GM12878 (cell line): ENCODE measurements at regions not wholly inside any gene's neighbourhood (a gene's known extent, or its start where the extent isn't known, plus 50 kb on each side); places are given as distances from the start of the nearest gene placed in this dataset.

ENCODE experiments used
- CTCF ChIP-seq, 3 experiments: IDR thresholded peaks in 2 of 3; conservative IDR thresholded peaks in 1 of 3; 2 replicates each; pipeline ENCODE4 v1.5.1; 2011; ENCODE audit warnings: low read depth in 3 of 3, low read length in 3 of 3, mild to moderate bottlenecking in 3 of 3, control low read depth in 2 of 3, moderate library complexity in 2 of 3, inconsistent platforms in 1 of 3, mixed read lengths in 1 of 3; ENCODE audit not compliant: control insufficient read depth in 2 of 3, insufficient read depth in 1 of 3; ENCODE audit errors: extremely low read depth in 1 of 3
- EED ChIP-seq: sonication (generic); IDR thresholded peaks from 2 replicates; pipeline ENCODE4 v1.6.1; 2016; ENCODE audit warnings: antibody characterized with exemption, low read depth
- EZH2 ChIP-seq: IDR thresholded peaks from 2 replicates; pipeline ENCODE4 v1.6.1; 2012; ENCODE audit warnings: low read depth, mild to moderate bottlenecking, control low read depth, inconsistent platforms, low read length, borderline replicate concordance; ENCODE audit not compliant: control insufficient read depth
- REST ChIP-seq: IDR thresholded peaks from 2 replicates; pipeline ENCODE4 v1.6.1; 2012; ENCODE audit warnings: mild to moderate bottlenecking, low read depth, low read length
- SUZ12 ChIP-seq: fragments of 200-600 bp; sonication (generic); IDR thresholded peaks from one replicate; pipeline ENCODE4 v1.6.1; 2018; ENCODE audit warnings: antibody characterized with exemption, mild to moderate bottlenecking; ENCODE audit not compliant: unreplicated experiment
- ZNF274 ChIP-seq: IDR thresholded peaks from one replicate; pipeline ENCODE4 v1.8.0; 2011; ENCODE audit not compliant: insufficient read length, insufficient read depth

- TF ChIP-seq CTCF (IDR thresholded peaks at IDR 0.05 in 2 of 3, conservative IDR thresholded peaks at IDR 0.05 in 1 of 3; ENCODE audit: control insufficient read depth in 2 of 3, extremely low read depth in 1 of 3, insufficient read depth in 1 of 3, low read depth in 3 of 3, low read length in 3 of 3) (no peak), EZH2 (no peak), REST (no peak), ZNF274 (no peak), EED (no peak), SUZ12 (no peak)
Measured at GRCh38 chr3:17945799-17946399, 203.5 kb upstream of the TBC1D5 start.
